ENCODE measurements at regions not wholly inside any gene's neighbourhood (a gene's known extent, or its start where the extent isn't known, plus 50 kb on each side); places are given as distances from the start of the nearest gene placed in this dataset.

DNA sequence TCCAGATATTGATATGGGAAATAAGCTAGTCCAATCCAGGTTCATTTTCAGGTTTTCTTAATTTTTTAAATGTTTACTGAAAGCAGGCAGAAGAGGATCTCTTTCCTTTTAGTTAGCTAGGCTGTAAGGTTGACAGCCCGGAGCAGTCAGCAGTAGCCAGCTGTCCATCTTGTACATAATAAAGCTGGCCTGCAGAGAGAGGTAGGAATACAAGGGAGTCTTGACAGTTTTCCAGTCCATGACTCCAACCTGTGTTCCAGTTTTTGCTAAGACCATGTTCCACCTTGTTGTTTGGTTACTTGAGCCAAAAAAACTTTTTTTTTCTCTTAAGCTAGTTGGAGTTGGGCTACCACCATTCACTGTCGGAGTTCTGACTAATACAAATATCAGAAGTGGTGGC lies 402.7 kb upstream of the TEX13C start:
- Histone ChIP-seq H3K4ac (ENCODE audit: low read depth, low read length) (no peak overlapping the region), H3K27me3 (ENCODE audit: insufficient read depth, low read length) (no peaks in the 10 kb centered on the region), H2BK120ac (ENCODE audit: low read depth, low read length, poor library complexity, severe bottlenecking) (no peak overlapping the region), H3K4me1 (ENCODE audit: insufficient read depth, low read length) (no peaks in the 10 kb centered on the region), H4K8ac (replicated peaks; ENCODE audit: insufficient read length, low read depth, low read length) (no peak overlapping the region), H3K27ac (ENCODE audit: insufficient read length, low read depth, low read length) (no peak overlapping the region), H4K5ac (ENCODE audit: insufficient read length, low read depth, low read length) (no peak overlapping the region), H3T11ph (ENCODE audit: low read length) (no peak overlapping the region), H3K23ac (ENCODE audit: insufficient read length, low read depth, low read length) (no peak overlapping the region), H3K79me2 (ENCODE audit: insufficient read depth, low read length) (no peaks in the 10 kb centered on the region), H2BK5ac (ENCODE audit: insufficient read length, low read length) (no peak overlapping the region), H3K56ac (ENCODE audit: insufficient read length, low read depth, low read length) (no peak overlapping the region), H3K23me2 (ENCODE audit: insufficient read length, low read depth, low read length, poor library complexity, severe bottlenecking) (no peaks in the 10 kb centered on the region), H3K9ac (ENCODE audit: extremely low read depth, insufficient read length, low read length) (no peak overlapping the region), H3K4me2 (ENCODE audit: insufficient read depth, insufficient read length, low read length) (no peak overlapping the region), H4K20me1 (ENCODE audit: control insufficient read depth, insufficient read depth, insufficient read length) (no peaks in the 10 kb centered on the region), H2BK12ac (ENCODE audit: insufficient read length, low read depth, low read length) (no peak overlapping the region), H3K14ac (ENCODE audit: insufficient read depth, low read length) (no peak overlapping the region), H3K79me1 (ENCODE audit: insufficient read depth, low read depth, low read length, poor library complexity, severe bottlenecking) (no peaks in the 10 kb centered on the region), H2AFZ (ENCODE audit: low read length) (no peak overlapping the region), H4K91ac (ENCODE audit: insufficient read length, low read depth, low read length) (no peak overlapping the region), H3K9me3 (ENCODE audit: control insufficient read depth, low read depth, low read length) (peaks cover 8% of the 10 kb centered on the region), H3K18ac (ENCODE audit: insufficient read length, low read depth, low read length) (no peak overlapping the region), H2BK15ac (ENCODE audit: low read depth, low read length) (no peak overlapping the region), H2AK5ac (ENCODE audit: insufficient read length, low read length) (no peak overlapping the region), H2BK20ac (ENCODE audit: low read depth, low read length, poor library complexity, severe bottlenecking) (no peak overlapping the region)
- TF ChIP-seq, protein P1, sequence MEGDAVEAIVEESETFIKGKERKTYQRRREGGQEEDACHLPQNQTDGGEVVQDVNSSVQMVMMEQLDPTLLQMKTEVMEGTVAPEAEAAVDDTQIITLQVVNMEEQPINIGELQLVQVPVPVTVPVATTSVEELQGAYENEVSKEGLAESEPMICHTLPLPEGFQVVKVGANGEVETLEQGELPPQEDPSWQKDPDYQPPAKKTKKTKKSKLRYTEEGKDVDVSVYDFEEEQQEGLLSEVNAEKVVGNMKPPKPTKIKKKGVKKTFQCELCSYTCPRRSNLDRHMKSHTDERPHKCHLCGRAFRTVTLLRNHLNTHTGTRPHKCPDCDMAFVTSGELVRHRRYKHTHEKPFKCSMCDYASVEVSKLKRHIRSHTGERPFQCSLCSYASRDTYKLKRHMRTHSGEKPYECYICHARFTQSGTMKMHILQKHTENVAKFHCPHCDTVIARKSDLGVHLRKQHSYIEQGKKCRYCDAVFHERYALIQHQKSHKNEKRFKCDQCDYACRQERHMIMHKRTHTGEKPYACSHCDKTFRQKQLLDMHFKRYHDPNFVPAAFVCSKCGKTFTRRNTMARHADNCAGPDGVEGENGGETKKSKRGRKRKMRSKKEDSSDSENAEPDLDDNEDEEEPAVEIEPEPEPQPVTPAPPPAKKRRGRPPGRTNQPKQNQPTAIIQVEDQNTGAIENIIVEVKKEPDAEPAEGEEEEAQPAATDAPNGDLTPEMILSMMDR (conservative IDR thresholded peaks at IDR 0.05), result no peak
- no peaks in the 10 kb centered on the region for H3K27me3 Mint-ChIP-seq (ENCODE audit: low read depth)
- H3K9me3 Mint-ChIP-seq, result no peaks in the 10 kb centered on the region; a peak in 2 of 5 replicates
- H3K4me1 Mint-ChIP-seq, result no peaks in the 10 kb centered on the region
- no peak for DNase-seq
- H3K36me3 Mint-ChIP-seq (ENCODE audit: insufficient read depth in 1 of 3, low read depth in 3 of 3), result no peaks in the 10 kb centered on the region
- no peak overlapping the region for H3K4me3 Mint-ChIP-seq
- no CpG with 5 or more reads among the region's 2 CpGs for WGBS (ENCODE audit: extremely low coverage, insufficient read length, low lambda C conversion rate)
- H3K27ac Mint-ChIP-seq, result no peak overlapping the region
